B cell (primary cell): ENCODE measurements at regions not wholly inside any gene's neighbourhood (a gene's known extent, or its start where the extent isn't known, plus 50 kb on each side); places are given as distances from the start of the nearest gene placed in this dataset.

Experiments used
- ATAC-seq: fragments of 200-7000 bp; cut with Tn5 transposase; one replicate; pipeline ENCODE4 v1.10.0; 2021; ENCODE audit warnings: low read depth, mild to moderate bottlenecking, moderate number of reproducible peaks, moderate library complexity
- CTCF ChIA-PET: fragments of 350-600 bp; sonication (Branson Sonifier 250); formaldehyde crosslinking; loops from one replicate; lab custom pipeline; 2021; ENCODE audit warnings: antibody characterized with exemption, inconsistent platforms; lab: Charles Lee
- POLR2A ChIA-PET: fragments of 350-600 bp; sonication (Branson Sonifier 250); formaldehyde crosslinking; loops from one replicate; lab custom pipeline; 2021; ENCODE audit warnings: antibody characterized with exemption; lab: Charles Lee
- DNase-seq: peaks from one replicate; pipeline ENCODE4 v3.0.0; 2013
- H2AFZ ChIP-seq: 2 replicates; pipeline ENCODE4 v1.6.1; 2012; ENCODE audit warnings: mild to moderate bottlenecking, low read depth, low read length; ENCODE audit not compliant: insufficient read depth, poor library complexity, severe bottlenecking
- H3K27ac ChIP-seq, 2 donors: 1 replicate in 1 of 2; 2 replicates in 1 of 2; pipeline ENCODE4 v1.5.1; 2012 to 2013; ENCODE audit warnings: low read length in 2 of 2, mild to moderate bottlenecking in 2 of 2, moderate library complexity in 1 of 2
- H3K27me3 ChIP-seq, 4 experiments: fragments of 200-600 bp in 1 of 4; sonication (generic) in 1 of 4; replicated peaks in 1 of 4; 1 replicate in 2 of 4; 2 replicates in 2 of 4; pipeline versions ENCODE4 v1.6.1 to v1.7.0; 2013 to 2016; ENCODE audit warnings: low read length in 3 of 4, mild to moderate bottlenecking in 2 of 4, mixed read lengths in 1 of 4, moderate library complexity in 1 of 4; ENCODE audit not compliant: insufficient read depth in 4 of 4, control insufficient read depth in 3 of 4; ENCODE audit errors: control extremely low read depth in 1 of 4
- H3K36me3 ChIP-seq, 2 experiments: replicated peaks in 1 of 2; 1 replicate in 1 of 2; 2 replicates in 1 of 2; pipeline versions ENCODE4 v1.6.1 to v1.7.1; 2013; ENCODE audit warnings: low read length in 1 of 2; ENCODE audit not compliant: insufficient read depth in 2 of 2, control insufficient read depth in 1 of 2; ENCODE audit errors: control extremely low read depth in 1 of 2, extremely low read depth in 1 of 2
- H3K4me1 ChIP-seq, 2 donors: fragments of 200-600 bp in 1 of 2; sonication (generic) in 1 of 2; 1 replicate in 1 of 2; 2 replicates in 1 of 2; pipeline versions ENCODE4 v1.5.1 to v1.6.1; 2013 to 2017; ENCODE audit warnings: low read length in 2 of 2; ENCODE audit not compliant: control insufficient read depth in 2 of 2, insufficient read depth in 2 of 2
- H3K4me2 ChIP-seq: replicated peaks from 2 replicates; pipeline ENCODE3; 2012; ENCODE audit warnings: mild to moderate bottlenecking, low read depth, low read length; ENCODE audit not compliant: poor library complexity, severe bottlenecking
- H3K4me3 ChIP-seq, 5 experiments: fragments of 200-600 bp in 1 of 5; sonication (generic) in 1 of 5; 1 replicate in 3 of 5; 2 replicates in 2 of 5; pipeline versions ENCODE4 v1.5.1 to v1.7.0; 2011 to 2016; ENCODE audit warnings: low read length in 4 of 5, mild to moderate bottlenecking in 4 of 5, low read depth in 2 of 5, control low read depth in 1 of 5, moderate library complexity in 1 of 5; ENCODE audit not compliant: insufficient read depth in 1 of 5; ENCODE audit errors: control extremely low read depth in 1 of 5, extremely low read depth in 1 of 5
- H3K79me2 ChIP-seq: fragments of 200-600 bp; sonication (generic); one replicate; pipeline ENCODE4 v1.6.0; 2016; ENCODE audit warnings: low read length; ENCODE audit not compliant: control insufficient read depth, insufficient read depth
- H3K9ac ChIP-seq: fragments of 200-600 bp; sonication (generic); 2 replicates; pipeline ENCODE4 v1.6.1; 2017; ENCODE audit warnings: mild to moderate bottlenecking, low read length, moderate library complexity
- H3K9me3 ChIP-seq, 3 donors: one replicate each; pipeline versions ENCODE4 v1.6.1 to v1.7.1; 2013; ENCODE audit warnings: low read length in 2 of 3; ENCODE audit not compliant: control insufficient read depth in 2 of 3, insufficient read depth in 1 of 3; ENCODE audit errors: control extremely low read depth in 1 of 3
- H4K20me1 ChIP-seq: 2 replicates; pipeline ENCODE4 v1.6.0; 2012; ENCODE audit warnings: mild to moderate bottlenecking, low read length; ENCODE audit not compliant: insufficient read depth, control insufficient read depth, poor library complexity, severe bottlenecking
- H3K27ac Mint-ChIP-seq: one replicate; pipeline ENCODE4 v1.8.0; 2021; ENCODE audit warnings: mixed read lengths
- H3K27me3 Mint-ChIP-seq: one replicate; pipeline ENCODE4 v1.8.0; 2021; ENCODE audit warnings: mixed read lengths
- H3K4me1 Mint-ChIP-seq: one replicate; pipeline ENCODE4 v1.8.0; 2021; ENCODE audit warnings: mixed read lengths
- H3K4me3 Mint-ChIP-seq: one replicate; pipeline ENCODE4 v1.8.0; 2021; ENCODE audit warnings: mixed read lengths
- H3K9me3 Mint-ChIP-seq: one replicate; pipeline ENCODE4 v1.8.0; 2022; ENCODE audit warnings: mixed read lengths; ENCODE audit not compliant: insufficient read depth
- EZH2 ChIP-seq: IDR thresholded peaks from 2 replicates; pipeline ENCODE4 v1.6.1; 2012; ENCODE audit warnings: borderline replicate concordance, low read depth, mild to moderate bottlenecking, moderate library complexity, low read length; ENCODE audit not compliant: insufficient read depth, poor library complexity, severe bottlenecking
- WGBS: methylation state at CpG from one replicate; pipeline ENCODE4 v1.1.5; 2013; ENCODE audit warnings: missing lambda C conversion rate; ENCODE audit not compliant: insufficient coverage; 5-methylcytosine and 5-hydroxymethylcytosine counted together
- intact Hi-C: fragments of 100-400 bp; cut with micrococcal nuclease; formaldehyde crosslinking; loops from one replicate; pipeline ENCODE4 v1.10.0; 2022
- TF ChIP-seq, protein P1 (sequence below): fragments of 200-600 bp; IDR thresholded peaks from one replicate; pipeline ENCODE4 v1.8.0; 2022; ENCODE audit warnings: antibody characterized with exemption, mild to moderate bottlenecking

DNA sequence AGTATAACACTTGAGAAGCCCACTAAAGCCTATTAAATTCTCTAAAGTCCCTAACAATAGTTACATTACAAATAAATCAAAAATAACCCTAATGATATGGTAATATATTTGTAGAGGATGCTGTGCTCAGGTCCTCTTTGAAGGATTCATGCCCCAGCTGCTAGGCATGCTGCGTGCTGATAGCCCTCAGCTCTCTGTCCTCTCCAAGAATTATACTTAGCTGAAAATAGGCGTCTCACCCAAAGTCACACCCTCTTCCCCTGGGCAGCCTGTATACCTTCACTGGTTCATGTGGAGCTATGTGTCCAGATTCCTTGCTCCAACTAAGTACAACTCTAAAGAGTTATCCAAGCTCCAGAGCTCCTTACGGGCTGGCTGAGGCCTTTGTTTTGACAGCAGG, 312.5 kb upstream of the ZNF385D start:
- no peak overlapping the region for H3K27ac Mint-ChIP-seq
- H3K9me3 Mint-ChIP-seq = peaks cover 3% of the 10 kb centered on the region
- no peak for TF ChIP-seq EZH2
- TF ChIP-seq, protein P1, sequence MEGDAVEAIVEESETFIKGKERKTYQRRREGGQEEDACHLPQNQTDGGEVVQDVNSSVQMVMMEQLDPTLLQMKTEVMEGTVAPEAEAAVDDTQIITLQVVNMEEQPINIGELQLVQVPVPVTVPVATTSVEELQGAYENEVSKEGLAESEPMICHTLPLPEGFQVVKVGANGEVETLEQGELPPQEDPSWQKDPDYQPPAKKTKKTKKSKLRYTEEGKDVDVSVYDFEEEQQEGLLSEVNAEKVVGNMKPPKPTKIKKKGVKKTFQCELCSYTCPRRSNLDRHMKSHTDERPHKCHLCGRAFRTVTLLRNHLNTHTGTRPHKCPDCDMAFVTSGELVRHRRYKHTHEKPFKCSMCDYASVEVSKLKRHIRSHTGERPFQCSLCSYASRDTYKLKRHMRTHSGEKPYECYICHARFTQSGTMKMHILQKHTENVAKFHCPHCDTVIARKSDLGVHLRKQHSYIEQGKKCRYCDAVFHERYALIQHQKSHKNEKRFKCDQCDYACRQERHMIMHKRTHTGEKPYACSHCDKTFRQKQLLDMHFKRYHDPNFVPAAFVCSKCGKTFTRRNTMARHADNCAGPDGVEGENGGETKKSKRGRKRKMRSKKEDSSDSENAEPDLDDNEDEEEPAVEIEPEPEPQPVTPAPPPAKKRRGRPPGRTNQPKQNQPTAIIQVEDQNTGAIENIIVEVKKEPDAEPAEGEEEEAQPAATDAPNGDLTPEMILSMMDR = no peak
- H3K4me3 ChIP-seq = no peak overlapping the region
- no peak overlapping the region for H3K4me3 Mint-ChIP-seq
- no peak for DNase-seq
- H3K4me2 ChIP-seq = no peak overlapping the region
- H3K9ac ChIP-seq = no peak overlapping the region
- 96% methylated on average over 3 of the region's 3 CpGs for WGBS
- no peak overlapping the region for H2AFZ ChIP-seq
- H4K20me1 ChIP-seq = no peaks in the 10 kb centered on the region
- H3K79me2 ChIP-seq = no peaks in the 10 kb centered on the region
- no peaks in the 10 kb centered on the region for H3K9me3 ChIP-seq
- H3K4me1 ChIP-seq = no peaks in the 10 kb centered on the region
- no peak overlapping the region for H3K27ac ChIP-seq
- H3K27me3 ChIP-seq = no peaks in the 10 kb centered on the region
- H3K36me3 ChIP-seq = no peaks in the 10 kb centered on the region
- ATAC-seq = no peak
- CTCF ChIA-PET = no interaction called here
- no peaks in the 10 kb centered on the region for H3K4me1 Mint-ChIP-seq
- POLR2A ChIA-PET = no interaction called here
- intact Hi-C loops = no loop called here
- H3K27me3 Mint-ChIP-seq = no peaks in the 10 kb centered on the region

DNA sequence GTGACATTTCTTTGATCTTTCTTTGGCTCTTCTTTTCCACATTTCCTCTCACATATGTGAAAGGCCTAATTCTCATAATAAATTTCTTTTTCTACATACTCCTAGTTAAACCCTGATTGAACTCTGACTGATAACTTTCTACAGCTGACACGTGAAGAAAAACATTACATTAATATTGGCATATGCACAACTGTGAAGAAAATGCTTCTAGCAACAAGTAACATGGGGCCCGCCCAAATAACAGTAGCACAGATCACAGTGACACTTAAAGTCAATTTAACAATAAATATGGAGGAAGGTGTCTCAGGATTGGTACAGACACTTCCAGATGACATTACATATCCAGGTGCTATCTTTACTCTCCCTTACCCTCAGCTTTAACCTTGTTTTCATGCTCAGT, 317.6 kb upstream of the ZNF385D start:
- Histone ChIP-seq H3K9me3 (no peaks in the 10 kb centered on the region), H3K4me3 (no peak overlapping the region), H3K9ac (no peak overlapping the region), H3K36me3 (no peaks in the 10 kb centered on the region), H2AFZ (no peak overlapping the region), H3K4me1 (no peaks in the 10 kb centered on the region), H3K79me2 (no peaks in the 10 kb centered on the region), H3K27ac (no peak overlapping the region), H3K27me3 (no peaks in the 10 kb centered on the region), H4K20me1 (no peaks in the 10 kb centered on the region), H3K4me2 (no peak overlapping the region)
- WGBS = 100% methylated on average over 1 of the region's 2 CpGs
- CTCF ChIA-PET = no interaction called here
- H3K9me3 Mint-ChIP-seq = no peaks in the 10 kb centered on the region
- TF ChIP-seq, protein P1 = no peak
- no peak for TF ChIP-seq EZH2
- H3K27ac Mint-ChIP-seq = no peak overlapping the region
- POLR2A ChIA-PET = no interaction called here
- no peak overlapping the region for H3K4me3 Mint-ChIP-seq
- intact Hi-C loops = no loop called here
- no peak for ATAC-seq
- no peak for DNase-seq
- no peaks in the 10 kb centered on the region for H3K4me1 Mint-ChIP-seq
- H3K27me3 Mint-ChIP-seq = no peaks in the 10 kb centered on the region
